ENCODE measurements at regions not wholly inside any gene's neighbourhood (a gene's known extent, or its start where the extent isn't known, plus 50 kb on each side); places are given as distances from the start of the nearest gene placed in this dataset.
"Not testable (repeated sequence)": the region's sequence is repeated elsewhere in the genome, so short reads cannot be mapped to it uniquely, and the experiment has no call there.

DNA sequence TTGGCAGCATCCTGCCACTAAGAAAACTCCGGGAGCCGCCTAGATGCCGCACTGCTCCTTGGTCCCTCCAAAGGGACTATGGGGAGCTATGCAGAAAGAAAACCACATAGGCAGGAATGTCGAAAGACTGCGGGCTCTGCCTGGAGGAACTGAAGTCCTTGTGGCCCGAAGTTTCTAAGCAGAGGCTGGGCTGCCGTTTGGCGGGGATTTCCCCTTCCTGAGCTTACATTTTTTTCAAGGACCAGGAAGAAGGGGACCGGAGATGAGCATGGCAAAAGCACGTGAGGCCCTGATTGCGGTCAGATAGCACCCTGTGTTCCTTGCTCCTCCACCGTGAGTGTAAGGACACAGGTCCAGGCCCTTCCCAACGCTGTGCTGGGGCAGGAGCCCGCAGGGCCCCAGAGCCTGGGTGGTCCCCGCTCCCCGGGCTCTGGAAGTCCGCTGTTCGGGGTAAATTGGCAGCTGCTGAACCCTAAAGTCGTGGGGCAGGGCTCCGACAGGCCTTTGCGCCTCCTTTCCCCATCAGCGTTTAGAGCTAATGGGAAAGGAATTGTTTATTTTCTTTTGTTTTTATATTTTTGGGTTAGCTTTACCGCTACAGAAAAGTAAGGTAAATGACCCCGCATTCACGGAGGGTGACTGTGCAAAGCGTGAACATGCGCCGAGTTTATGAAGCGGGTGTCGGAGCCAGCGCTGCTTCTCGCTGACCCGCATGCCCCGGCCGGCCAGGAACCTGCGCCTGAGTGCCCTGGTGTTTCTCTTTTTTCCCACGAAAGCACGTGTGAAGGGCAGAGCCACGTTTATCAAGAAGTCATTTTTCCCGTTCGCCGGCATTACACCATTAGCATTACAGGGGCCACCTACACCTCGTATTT lies 356.5 kb upstream of the ZNF32 start:
- TF ChIP-seq, protein P1, sequence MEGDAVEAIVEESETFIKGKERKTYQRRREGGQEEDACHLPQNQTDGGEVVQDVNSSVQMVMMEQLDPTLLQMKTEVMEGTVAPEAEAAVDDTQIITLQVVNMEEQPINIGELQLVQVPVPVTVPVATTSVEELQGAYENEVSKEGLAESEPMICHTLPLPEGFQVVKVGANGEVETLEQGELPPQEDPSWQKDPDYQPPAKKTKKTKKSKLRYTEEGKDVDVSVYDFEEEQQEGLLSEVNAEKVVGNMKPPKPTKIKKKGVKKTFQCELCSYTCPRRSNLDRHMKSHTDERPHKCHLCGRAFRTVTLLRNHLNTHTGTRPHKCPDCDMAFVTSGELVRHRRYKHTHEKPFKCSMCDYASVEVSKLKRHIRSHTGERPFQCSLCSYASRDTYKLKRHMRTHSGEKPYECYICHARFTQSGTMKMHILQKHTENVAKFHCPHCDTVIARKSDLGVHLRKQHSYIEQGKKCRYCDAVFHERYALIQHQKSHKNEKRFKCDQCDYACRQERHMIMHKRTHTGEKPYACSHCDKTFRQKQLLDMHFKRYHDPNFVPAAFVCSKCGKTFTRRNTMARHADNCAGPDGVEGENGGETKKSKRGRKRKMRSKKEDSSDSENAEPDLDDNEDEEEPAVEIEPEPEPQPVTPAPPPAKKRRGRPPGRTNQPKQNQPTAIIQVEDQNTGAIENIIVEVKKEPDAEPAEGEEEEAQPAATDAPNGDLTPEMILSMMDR (IDR thresholded peaks at IDR 0.05; ENCODE audit: low read depth, low read length, missing control alignments), result no peak
- DNase-seq (ENCODE audit: low read depth), result no peak
- H3K4me3 ChIP-seq (ENCODE audit: low read depth, low read length), result no peak overlapping the region

DNA sequence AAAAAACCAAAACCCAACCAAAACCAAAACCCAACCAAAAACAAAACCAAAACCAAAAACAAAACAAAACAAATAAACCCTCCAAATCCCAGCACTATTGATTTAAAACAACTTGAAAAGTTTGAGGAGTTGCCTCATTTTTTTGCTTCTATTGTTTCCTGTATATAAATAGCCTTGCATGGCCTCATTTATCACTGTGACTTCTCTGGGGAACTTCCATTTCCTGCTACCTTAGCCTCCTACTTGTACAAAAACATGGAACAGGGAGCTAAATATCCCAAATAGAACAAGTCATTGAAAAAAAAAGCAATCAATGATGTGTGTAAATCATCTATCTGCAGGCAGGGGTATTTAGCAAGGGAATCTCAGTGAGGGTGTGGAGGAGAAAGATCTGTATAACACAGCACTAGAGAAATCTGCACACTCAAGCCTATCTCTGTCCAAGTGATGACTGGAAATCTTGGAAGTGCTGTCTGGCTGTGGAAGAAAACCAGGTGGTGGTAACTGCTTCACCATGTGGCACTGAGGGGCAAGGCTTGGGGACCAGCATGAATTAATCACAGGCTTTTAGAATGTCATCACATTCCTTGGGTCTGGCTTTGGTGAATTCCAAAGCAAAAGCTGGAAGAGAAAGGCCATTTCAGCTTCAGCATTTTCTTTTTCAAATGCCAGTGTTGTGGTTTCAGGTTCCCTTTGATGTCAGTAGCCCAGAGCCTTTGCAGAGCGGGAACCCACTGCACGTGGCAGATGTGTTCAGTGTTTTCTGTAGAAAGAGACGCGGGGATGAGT lies 349.5 kb upstream of the ZNF32 start:
- TF ChIP-seq, protein P1 (IDR thresholded peaks at IDR 0.05; ENCODE audit: low read depth, low read length, missing control alignments), result no peak
- no peak overlapping the region for H3K4me3 ChIP-seq (ENCODE audit: low read depth, low read length)
- DNase-seq (ENCODE audit: low read depth), result no peak

DNA sequence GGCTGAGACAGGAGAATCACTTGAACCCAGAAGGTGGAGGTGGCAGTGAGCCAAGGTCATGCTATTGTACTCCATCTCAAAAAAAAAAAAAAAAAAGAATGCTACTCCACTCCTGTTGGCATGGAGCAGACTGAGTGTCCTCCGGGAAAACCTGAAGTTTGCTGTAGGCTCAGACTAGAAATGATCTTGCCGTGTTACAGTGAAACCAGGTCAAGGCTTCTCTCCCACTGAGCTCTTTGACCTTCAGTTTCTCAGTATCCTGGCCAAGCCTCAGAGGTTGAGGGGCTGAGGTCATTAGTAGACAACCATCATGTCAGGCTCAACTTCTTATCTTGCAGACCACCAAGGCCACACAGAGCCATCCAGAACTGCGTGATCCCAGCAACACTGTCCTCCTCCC lies 348.6 kb upstream of the ZNF32 start:
- H3K4me3 ChIP-seq (ENCODE audit: low read depth, low read length), result no peak overlapping the region
- DNase-seq (ENCODE audit: low read depth), result no peak
- TF ChIP-seq, protein P1 (IDR thresholded peaks at IDR 0.05; ENCODE audit: low read depth, low read length, missing control alignments), result no peak

DNA sequence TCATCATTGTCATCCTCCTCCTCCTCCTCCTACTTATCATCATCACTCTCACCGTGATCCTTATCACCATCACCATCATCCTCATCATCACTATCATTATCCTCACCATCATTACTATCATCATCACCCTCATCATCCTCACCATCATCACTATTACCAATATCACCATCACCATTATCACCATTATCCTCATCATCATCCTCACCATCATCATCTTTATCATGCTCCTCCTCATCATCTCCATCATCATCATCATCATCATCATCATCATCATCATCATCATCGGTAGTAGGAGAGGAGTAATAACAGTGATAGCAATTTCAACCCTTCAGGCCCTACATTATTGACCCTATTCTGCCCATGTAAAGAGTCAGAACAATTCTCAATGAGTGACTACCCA lies 345.9 kb upstream of the ZNF32 start:
- DNase-seq (ENCODE audit: low read depth), result no peak
- H3K4me3 ChIP-seq (ENCODE audit: low read depth, low read length), result no peak overlapping the region
- TF ChIP-seq, protein P1 (IDR thresholded peaks at IDR 0.05; ENCODE audit: low read depth, low read length, missing control alignments), result no peak

DNA sequence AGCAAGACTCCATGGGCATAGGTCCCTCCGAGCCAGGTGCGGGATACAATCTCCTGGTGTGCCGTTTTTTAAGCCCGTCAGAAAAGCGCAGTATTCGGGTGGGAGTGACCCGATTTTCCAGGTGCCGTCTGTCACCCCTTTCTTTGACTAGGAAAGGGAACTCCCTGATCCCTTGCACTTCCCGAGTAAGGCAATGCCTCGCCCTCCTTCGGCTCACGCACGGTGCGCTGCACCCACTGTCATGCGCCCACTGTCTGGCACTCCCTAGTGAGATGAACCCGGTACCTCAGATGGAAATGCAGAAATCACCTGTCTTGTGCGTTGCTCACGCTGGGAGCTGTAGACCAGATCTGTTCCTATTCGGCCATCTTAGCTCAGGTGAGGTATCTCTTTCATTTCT lies 344.1 kb upstream of the ZNF32 start:
- not testable (repeated sequence) for H3K4me3 ChIP-seq (ENCODE audit: low read depth, low read length); DNase-seq (ENCODE audit: low read depth)

DNA sequence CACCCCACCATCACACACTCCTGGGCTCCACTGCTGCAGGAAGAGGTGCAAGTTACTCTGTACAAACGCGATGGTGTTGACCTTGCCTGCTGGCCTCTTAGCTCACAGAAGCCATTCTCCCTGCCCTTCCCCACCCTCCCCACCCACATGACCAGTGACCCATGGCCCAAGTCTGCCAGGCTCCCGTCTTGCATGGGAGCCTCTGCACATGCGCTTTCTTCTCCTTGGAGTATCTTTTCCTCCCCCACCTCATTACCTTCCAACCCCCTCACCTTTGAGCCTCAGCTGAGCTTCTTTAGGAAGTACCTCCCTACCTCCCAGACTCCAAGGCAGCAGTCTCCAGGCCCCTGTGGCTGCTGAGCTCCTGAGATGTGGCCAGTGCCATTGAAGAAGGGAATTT lies 337.7 kb upstream of the ZNF32 start:
- H3K4me3 ChIP-seq (ENCODE audit: low read depth, low read length), result no peak overlapping the region
- TF ChIP-seq, protein P1 (IDR thresholded peaks at IDR 0.05; ENCODE audit: low read depth, low read length, missing control alignments), result no peak
- no peak for DNase-seq (ENCODE audit: low read depth)

DNA sequence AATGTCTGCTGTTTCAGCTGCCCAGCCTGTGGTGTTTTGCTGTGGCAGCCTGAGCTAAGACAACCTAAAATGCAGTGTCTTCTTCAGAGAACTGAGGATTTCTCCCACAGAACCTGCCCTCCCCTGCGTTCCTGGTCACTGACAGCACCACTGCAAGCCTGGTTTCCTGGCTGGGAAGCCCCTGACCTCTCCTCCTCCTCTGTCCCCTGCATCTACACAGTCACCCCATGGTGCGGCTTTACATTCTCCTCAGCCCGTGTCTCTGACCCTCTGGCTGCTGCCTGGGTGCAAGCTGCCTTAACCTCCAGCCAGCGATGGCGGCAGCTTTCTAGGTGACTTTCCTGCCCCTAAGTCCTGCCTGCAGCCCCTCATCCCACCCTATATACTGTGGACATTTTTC lies 337.3 kb upstream of the ZNF32 start:
- no peak for DNase-seq (ENCODE audit: low read depth)
- H3K4me3 ChIP-seq (ENCODE audit: low read depth, low read length), result no peak overlapping the region
- TF ChIP-seq, protein P1 (IDR thresholded peaks at IDR 0.05; ENCODE audit: low read depth, low read length, missing control alignments), result no peak

Measured in GM12864 (cell line).